ENCODE measurements at regions not wholly inside any gene's neighbourhood (a gene's known extent, or its start where the extent isn't known, plus 50 kb on each side); places are given as distances from the start of the nearest gene placed in this dataset.

- CTCF ChIA-PET = no interaction called here
- FAIRE-seq (no peak), DNase-seq (ENCODE audit: low read depth in 1 of 2, low spot score in 1 of 2) (no peak), ATAC-seq (no peak)
- Histone ChIP-seq H3K4me3 (no peak overlapping the region), H3K27ac (no peak overlapping the region), H3K4me1 (no peaks in the 10 kb centered on the region), H3K9me3 (no peaks in the 10 kb centered on the region), H3K4me2 (no peak overlapping the region)
- WGBS (ENCODE audit: missing lambda C conversion rate) = 0% methylated on average over 3 of the region's 3 CpGs
- TF ChIP-seq GATA3 (IDR thresholded peaks at IDR 0.05; ENCODE audit: borderline replicate concordance) (no peak), EHMT2 (IDR thresholded peaks at IDR 0.05; ENCODE audit: low read depth) (no peak), ATOH8 (CRISPR knock-in tag; IDR thresholded peaks at IDR 0.05; ENCODE audit: low read depth) (no peak), CBX2 (IDR thresholded peaks at IDR 0.05; ENCODE audit: borderline replicate concordance, low read depth) (no peak), RAD21 (conservative IDR thresholded peaks at IDR 0.05 in 1 of 2, IDR thresholded peaks at IDR 0.05 in 1 of 2) (no peak), POLR2A (IDR thresholded peaks at IDR 0.05; ENCODE audit: low read length) (no peak), ELK1 (IDR thresholded peaks at IDR 0.05; ENCODE audit: low read depth, low read length) (no peak), REST (IDR thresholded peaks at IDR 0.05) (no peak), ZSCAN20 (CRISPR knock-in tag; IDR thresholded peaks at IDR 0.05) (no peak), HEYL (CRISPR knock-in tag; IDR thresholded peaks at IDR 0.05) (no peak), TFCP2L1 (CRISPR knock-in tag; IDR thresholded peaks at IDR 0.05) (no peak), NFE2L2 (conservative IDR thresholded peaks at IDR 0.05; ENCODE audit: low read length) (no peak), NR3C1 (IDR thresholded peaks at IDR 0.05) (no peak), PHF8 (IDR thresholded peaks at IDR 0.05; ENCODE audit: borderline replicate concordance, low read depth) (no peak), CHD2 (IDR thresholded peaks at IDR 0.05; ENCODE audit: low read length, partially characterized antibody) (no peak)
- POLR2A ChIA-PET = no interaction called here
These were observed 120.7 kb upstream of the DTNBP1 start for GRCh38 chr6:15783484-15783883.

GRCh38 chr6:15781890-15782289 is 119.1 kb upstream of the DTNBP1 start:
- H3K4me1 ChIP-seq = no peaks in the 10 kb centered on the region
- H3K9me3 ChIP-seq = no peaks in the 10 kb centered on the region
- WGBS (ENCODE audit: missing lambda C conversion rate) = 25% methylated on average over 2 of the region's 2 CpGs
- CTCF ChIA-PET = no interaction called here
- no peak overlapping the region for H3K4me2 ChIP-seq
- no peak overlapping the region for H3K4me3 ChIP-seq
- POLR2A ChIA-PET = no interaction called here
- FAIRE-seq (no peak), ATAC-seq (no peak), DNase-seq (ENCODE audit: low read depth in 1 of 2, low spot score in 1 of 2) (no peak)
- TF ChIP-seq KDM5A (IDR thresholded peaks at IDR 0.05) (no peak), POLR2A (IDR thresholded peaks at IDR 0.05; ENCODE audit: low read length) (no peak), RAD21 (conservative IDR thresholded peaks at IDR 0.05 in 1 of 2, IDR thresholded peaks at IDR 0.05 in 1 of 2) (no peak), ESRRA (IDR thresholded peaks at IDR 0.05; ENCODE audit: borderline replicate concordance, low read length) (no peak), POLR2AphosphoS2 (conservative IDR thresholded peaks at IDR 0.05; ENCODE audit: low read length) (no peak), ATOH8 (CRISPR knock-in tag; IDR thresholded peaks at IDR 0.05; ENCODE audit: low read depth) (no peak), NPAS2 (CRISPR knock-in tag; IDR thresholded peaks at IDR 0.05; ENCODE audit: borderline replicate concordance) (no peak), RARB (CRISPR knock-in tag; IDR thresholded peaks at IDR 0.05) (no peak), HOXB5 (CRISPR knock-in tag; IDR thresholded peaks at IDR 0.05) (no peak), TFCP2L1 (CRISPR knock-in tag; IDR thresholded peaks at IDR 0.05) (no peak), GATA3 (IDR thresholded peaks at IDR 0.05; ENCODE audit: borderline replicate concordance) (no peak), ZFP36 (IDR thresholded peaks at IDR 0.05; ENCODE audit: borderline replicate concordance, partially characterized antibody) (no peak), E2F6 (IDR thresholded peaks at IDR 0.05; ENCODE audit: borderline replicate concordance, low read depth) (no peak), HOXA7 (CRISPR knock-in tag; IDR thresholded peaks at IDR 0.05) (no peak), CHD2 (IDR thresholded peaks at IDR 0.05; ENCODE audit: low read length, partially characterized antibody) (no peak), ZNF302 (CRISPR knock-in tag; IDR thresholded peaks at IDR 0.05) (no peak)
- no peak overlapping the region for H3K27ac ChIP-seq

All from A549 (cell line).